Fibroblast of lung (primary cell): ENCODE measurements at regions not wholly inside any gene's neighbourhood (a gene's known extent, or its start where the extent isn't known, plus 50 kb on each side); places are given as distances from the start of the nearest gene placed in this dataset.
"Not testable (repeated sequence)": the region's sequence is repeated elsewhere in the genome, so short reads cannot be mapped to it uniquely, and the experiment has no call there.

Experiments
- DNase-seq, 2 donors: peaks; one replicate each; pipeline versions ENCODE4 v3.0.0 to v3.0.0-alpha.2; 2010; ENCODE audit warnings: low read depth in 2 of 2
- H2AFZ ChIP-seq: 2 replicates; pipeline ENCODE4 v1.5.1; 2012; ENCODE audit warnings: low read length, control low read depth, inconsistent platforms
- H3K27ac ChIP-seq: 2 replicates; pipeline ENCODE4 v1.5.1; 2011; ENCODE audit warnings: low read length, control low read depth; ENCODE audit not compliant: insufficient read depth
- H3K27me3 ChIP-seq: 2 replicates; pipeline ENCODE4 v1.5.1; 2011; ENCODE audit warnings: mild to moderate bottlenecking, low read length; ENCODE audit not compliant: control insufficient read depth, insufficient read depth
- H3K36me3 ChIP-seq: 2 replicates; pipeline ENCODE4 v1.5.1; 2011; ENCODE audit warnings: low read length; ENCODE audit not compliant: control insufficient read depth, insufficient read depth
- H3K4me1 ChIP-seq: 2 replicates; pipeline ENCODE4 v1.5.1; 2011; ENCODE audit warnings: low read length; ENCODE audit not compliant: control insufficient read depth, insufficient read depth; ENCODE audit errors: extremely low read depth
- H3K4me2 ChIP-seq: 2 replicates; pipeline ENCODE4 v1.5.1; 2011; ENCODE audit warnings: low read length, control low read depth; ENCODE audit not compliant: insufficient read depth; ENCODE audit errors: extremely low read depth
- H3K4me3 ChIP-seq, 4 experiments: fragments of 200-600 bp in 1 of 4; sonication (generic) in 1 of 4; replicated peaks in 1 of 4; 2 replicates each; pipeline ENCODE4 v1.5.1; 2011 to 2016; ENCODE audit warnings: low read length in 4 of 4, low read depth in 3 of 4, mild to moderate bottlenecking in 3 of 4, control low read depth in 2 of 4, inconsistent platforms in 1 of 4, mixed read lengths in 1 of 4; ENCODE audit not compliant: insufficient read depth in 1 of 4; ENCODE audit errors: control extremely low read depth in 1 of 4
- H3K79me2 ChIP-seq: 2 replicates; pipeline ENCODE4 v1.5.1; 2012; ENCODE audit warnings: mild to moderate bottlenecking, low read length, inconsistent platforms; ENCODE audit not compliant: control insufficient read depth, insufficient read depth
- H3K9ac ChIP-seq: 2 replicates; pipeline ENCODE4 v1.5.1; 2011; ENCODE audit warnings: mild to moderate bottlenecking, low read length, control low read depth; ENCODE audit not compliant: insufficient read depth
- H3K9me3 ChIP-seq: 2 replicates; pipeline ENCODE4 v1.5.1; 2012; ENCODE audit warnings: low read depth, low read length; ENCODE audit not compliant: control insufficient read depth, insufficient read depth
- H4K20me1 ChIP-seq: 2 replicates; pipeline ENCODE4 v1.5.1; 2011; ENCODE audit warnings: low read length; ENCODE audit not compliant: control insufficient read depth, insufficient read depth; ENCODE audit errors: extremely low read depth
- CTCF ChIP-seq, 2 donors: IDR thresholded peaks in 1 of 2; conservative IDR thresholded peaks in 1 of 2; 1 replicate in 1 of 2; 2 replicates in 1 of 2; pipeline ENCODE4 v1.5.1; 2011 to 2012; ENCODE audit warnings: low read length in 2 of 2, control low read depth in 1 of 2, inconsistent platforms in 1 of 2, low read depth in 1 of 2, mild to moderate bottlenecking in 1 of 2
- EZH2 ChIP-seq: IDR thresholded peaks from 2 replicates; pipeline ENCODE4 v1.5.1; 2012; ENCODE audit warnings: low read length, control low read depth, mild to moderate bottlenecking; ENCODE audit errors: missing control alignments

- not testable (repeated sequence) for H3K4me1 ChIP-seq, H2AFZ ChIP-seq, H3K9me3 ChIP-seq, H4K20me1 ChIP-seq, H3K9ac ChIP-seq, H3K79me2 ChIP-seq, H3K27ac ChIP-seq, H3K36me3 ChIP-seq, H3K27me3 ChIP-seq
- H3K4me2 ChIP-seq = peak overlapping the region; percentile 68
- peak overlapping the region in 3 of 4 experiments; percentile 31 to 62 (median 55) for H3K4me3 ChIP-seq
- DNase-seq = peak in 1 of 2 donors; percentile 34
- TF ChIP-seq CTCF (conservative IDR thresholded peaks at IDR 0.05 in 1 of 2, IDR thresholded peaks at IDR 0.05 in 1 of 2; ENCODE audit: low read depth in 1 of 2, low read length in 2 of 2) = peak; percentile 28 to 45
These were observed 127.5 kb upstream of the PABPC3 start for GRCh38 chr13:24968416-24968815.

GRCh38 chr13:24973102-24973501, 122.8 kb upstream of the PABPC3 start:
- not testable (repeated sequence) for H2AFZ ChIP-seq, H4K20me1 ChIP-seq, H3K4me1 ChIP-seq, H3K9me3 ChIP-seq, H3K36me3 ChIP-seq, H3K4me3 ChIP-seq, H3K9ac ChIP-seq, H3K4me2 ChIP-seq, H3K79me2 ChIP-seq, H3K27me3 ChIP-seq, H3K27ac ChIP-seq, DNase-seq

- not testable (repeated sequence) for H3K36me3 ChIP-seq, H3K4me2 ChIP-seq
These were observed 114.6 kb upstream of the PABPC3 start for GRCh38 chr13:24981181-24981803.

GRCh38 chr13:24982333-24982999, 113.5 kb upstream of the PABPC3 start:
- Histone ChIP-seq H3K4me1 (no peaks in the 10 kb centered on the region), H3K27ac (no peak overlapping the region), H4K20me1 (no peaks in the 10 kb centered on the region), H3K27me3 (peaks cover 2% of the 10 kb centered on the region), H3K4me2 (no peak overlapping the region), H3K9me3 (no peaks in the 10 kb centered on the region), H3K9ac (no peak overlapping the region), H3K4me3 (no peak overlapping the region), H2AFZ (no peak overlapping the region), H3K36me3 (no peaks in the 10 kb centered on the region), H3K79me2 (no peaks in the 10 kb centered on the region)
- no peak for TF ChIP-seq EZH2
- no peak for TF ChIP-seq CTCF (conservative IDR thresholded peaks at IDR 0.05 in 1 of 2, IDR thresholded peaks at IDR 0.05 in 1 of 2; ENCODE audit: low read depth in 1 of 2, low read length in 2 of 2)
- no peak for DNase-seq

More at GRCh38 chr13:24981181-24981803, 114.6 kb upstream of the PABPC3 start:
- H3K4me3 ChIP-seq, H4K20me1 ChIP-seq, H3K9me3 ChIP-seq, H3K27ac ChIP-seq, H3K4me1 ChIP-seq, H3K79me2 ChIP-seq, DNase-seq, H3K9ac ChIP-seq, H2AFZ ChIP-seq, H3K27me3 ChIP-seq: not testable (repeated sequence)
